Breast epithelium (tissue), 4 donors: ENCODE measurements at regions not wholly inside any gene's neighbourhood (a gene's known extent, or its start where the extent isn't known, plus 50 kb on each side); places are given as distances from the start of the nearest gene placed in this dataset.
"Not testable (repeated sequence)": the region's sequence is repeated elsewhere in the genome, so short reads cannot be mapped to it uniquely, and the experiment has no call there.

Experiments
- DNase-seq, 2 donors: peaks; one replicate each; pipeline ENCODE4 v3.0.0-alpha.2; 2019; ENCODE audit warnings: low spot score in 2 of 2
- H3K27ac ChIP-seq, 2 donors: fragments of 200-600 bp; sonication (generic) in 1 of 2; one replicate each; pipeline ENCODE4 v1.5.1; 2016 to 2019; ENCODE audit warnings: mild to moderate bottlenecking in 1 of 2
- H3K27me3 ChIP-seq, 2 donors: fragments of 200-600 bp; sonication (generic) in 1 of 2; one replicate each; pipeline versions ENCODE4 v1.5.1 to v1.6.0; 2017 to 2019; ENCODE audit warnings: control low read depth in 1 of 2, mild to moderate bottlenecking in 1 of 2
- H3K36me3 ChIP-seq: fragments of 200-600 bp; one replicate; pipeline ENCODE4 v1.5.1; 2019
- H3K4me1 ChIP-seq, 2 donors: fragments of 200-600 bp; sonication (generic); one replicate each; pipeline ENCODE4 v1.5.1; 2016 to 2019; ENCODE audit warnings: control low read depth in 1 of 2
- H3K4me3 ChIP-seq, 3 donors: fragments of 200-600 bp; sonication (generic); 1 replicate in 2 of 3; 2 replicates in 1 of 3; pipeline ENCODE4 v1.5.1; 2016 to 2019; ENCODE audit warnings: mild to moderate bottlenecking in 3 of 3, moderate library complexity in 2 of 3
- H3K9me3 ChIP-seq, 2 donors: fragments of 200-600 bp; sonication (generic) in 1 of 2; one replicate each; pipeline ENCODE4 v1.5.1; 2016 to 2019; ENCODE audit warnings: control low read depth in 1 of 2
- CTCF ChIP-seq, 3 donors: fragments of 450-650 bp; IDR thresholded peaks; one replicate each; pipeline ENCODE4 v1.5.1; 2016 to 2017; ENCODE audit warnings: antibody characterized with exemption in 3 of 3, mild to moderate bottlenecking in 3 of 3, moderate library complexity in 3 of 3
- POLR2A ChIP-seq: fragments of 450-650 bp; IDR thresholded peaks from one replicate; pipeline ENCODE4 v1.6.1; 2016; ENCODE audit warnings: antibody characterized with exemption, mild to moderate bottlenecking, moderate library complexity
- POLR2AphosphoS5 ChIP-seq, 3 donors: sonication (generic); formaldehyde crosslinking; IDR thresholded peaks; one replicate each; pipeline ENCODE4 v1.6.1; 2017; ENCODE audit warnings: antibody characterized with exemption in 3 of 3
- intact Hi-C: fragments of 100-400 bp; cut with DNase I; formaldehyde crosslinking; loops from one replicate; pipeline ENCODE4 v1.15.1; 2023; ENCODE audit warnings: low total_unique reads

- Histone ChIP-seq H3K27me3 (no peaks in the 10 kb centered on the region), H3K9me3 (peaks cover 0 to 7% of the 10 kb centered on the region in 2 donors), H3K36me3 (no peaks in the 10 kb centered on the region), H3K4me3 (no peak overlapping the region), H3K27ac (no peak overlapping the region), H3K4me1 (no peaks in the 10 kb centered on the region)
- intact Hi-C loops: no loop called here
- TF ChIP-seq CTCF (IDR thresholded peaks at IDR 0.05): no peak
- TF ChIP-seq POLR2AphosphoS5 (IDR thresholded peaks at IDR 0.05): no peak
- TF ChIP-seq POLR2A: no peak
- DNase-seq: no peak
These were observed 879.4 kb downstream of the SLC6A15 start for GRCh38 chr12:84033162-84033561.

- DNase-seq, H3K36me3 ChIP-seq, intact Hi-C loops, H3K4me3 ChIP-seq, H3K9me3 ChIP-seq, H3K27ac ChIP-seq, H3K27me3 ChIP-seq, H3K4me1 ChIP-seq: not testable (repeated sequence)
These were observed 893.9 kb downstream of the SLC6A15 start for GRCh38 chr12:84018556-84019179.

- no peaks in the 10 kb centered on the region for H3K27me3 ChIP-seq
- H3K9me3 ChIP-seq: peaks cover 4 to 10% of the 10 kb centered on the region in 2 donors
- no peak overlapping the region for H3K27ac ChIP-seq
- no peak for TF ChIP-seq POLR2AphosphoS5 (IDR thresholded peaks at IDR 0.05)
- TF ChIP-seq CTCF (IDR thresholded peaks at IDR 0.05): no peak
- no peak for TF ChIP-seq POLR2A
- intact Hi-C loops: no loop called here
- H3K4me3 ChIP-seq: no peak overlapping the region
- H3K4me1 ChIP-seq: no peaks in the 10 kb centered on the region
- no peaks in the 10 kb centered on the region for H3K36me3 ChIP-seq
- no peak for DNase-seq
These were observed 895.6 kb downstream of the SLC6A15 start for GRCh38 chr12:84016956-84017355.

- H3K9me3 ChIP-seq: no peaks in the 10 kb centered on the region
- TF ChIP-seq POLR2AphosphoS5 (IDR thresholded peaks at IDR 0.05) (no peak), CTCF (IDR thresholded peaks at IDR 0.05) (no peak), POLR2A (no peak)
- DNase-seq: no peak
- H3K27ac ChIP-seq: no peak overlapping the region
- H3K4me1 ChIP-seq: no peaks in the 10 kb centered on the region
- intact Hi-C loops: no loop called here
- no peaks in the 10 kb centered on the region for H3K36me3 ChIP-seq
- H3K4me3 ChIP-seq: no peak overlapping the region
- no peaks in the 10 kb centered on the region for H3K27me3 ChIP-seq
These were observed 915.2 kb downstream of the SLC6A15 start for GRCh38 chr12:83997423-83997822.

GRCh38 chr12:83996671-83997070, 915.9 kb downstream of the SLC6A15 start:
- Histone ChIP-seq H3K9me3 (no peaks in the 10 kb centered on the region), H3K27me3 (no peaks in the 10 kb centered on the region), H3K36me3 (no peaks in the 10 kb centered on the region), H3K4me1 (no peaks in the 10 kb centered on the region), H3K4me3 (no peak overlapping the region), H3K27ac (no peak overlapping the region)
- intact Hi-C loops: no loop called here
- no peak for DNase-seq
- TF ChIP-seq CTCF (IDR thresholded peaks at IDR 0.05): no peak
- TF ChIP-seq POLR2AphosphoS5 (IDR thresholded peaks at IDR 0.05): no peak
- TF ChIP-seq POLR2A: no peak

- H3K4me1 ChIP-seq: no peaks in the 10 kb centered on the region
- no peak overlapping the region for H3K27ac ChIP-seq
- no peak for TF ChIP-seq POLR2AphosphoS5 (IDR thresholded peaks at IDR 0.05)
- TF ChIP-seq POLR2A: no peak
- no peak overlapping the region for H3K4me3 ChIP-seq
- H3K27me3 ChIP-seq: no peaks in the 10 kb centered on the region
- DNase-seq: no peak
- intact Hi-C loops: no loop called here
- H3K36me3 ChIP-seq: no peaks in the 10 kb centered on the region
- H3K9me3 ChIP-seq: no peaks in the 10 kb centered on the region
These were observed 927.5 kb downstream of the SLC6A15 start for GRCh38 chr12:83985084-83985483.
